BJ (cell line): ENCODE measurements at regions not wholly inside any gene's neighbourhood (a gene's known extent, or its start where the extent isn't known, plus 50 kb on each side); places are given as distances from the start of the nearest gene placed in this dataset.

Experiments used
- CTCF ChIA-PET: fragments of 350-600 bp; formaldehyde crosslinking; extraction: SDS; loops from one replicate; lab custom pipeline; 2021; ENCODE audit warnings: antibody characterized with exemption, inconsistent platforms; lab: Yijun Ruan, JAX
- POLR2A ChIA-PET: fragments of 300-600 bp; sonication (Branson Sonifier 250); formaldehyde crosslinking; extraction: SDS; loops from one replicate; lab custom pipeline; 2021; ENCODE audit warnings: antibody characterized with exemption; lab: Charles Lee
- DNase-seq: peaks from one replicate; pipeline ENCODE4 v3.0.0-alpha.2; 2011; ENCODE audit warnings: low read depth
- H3K27me3 ChIP-seq: 2 replicates; pipeline ENCODE4 v1.6.0; 2011; ENCODE audit warnings: low read length; ENCODE audit not compliant: control insufficient read depth, insufficient read depth
- H3K36me3 ChIP-seq: 2 replicates; pipeline ENCODE4 v1.5.1; 2011; ENCODE audit warnings: low read length; ENCODE audit not compliant: control insufficient read depth, insufficient read depth
- H3K4me3 ChIP-seq: 2 replicates; pipeline ENCODE4 v1.5.1; 2011; ENCODE audit warnings: low read depth, mild to moderate bottlenecking, control low read depth, low read length
- CTCF ChIP-seq: IDR thresholded peaks from 2 replicates; pipeline ENCODE4 v1.5.1; 2011; ENCODE audit warnings: low read depth, mild to moderate bottlenecking, control low read depth, inconsistent platforms, low read length, moderate library complexity; ENCODE audit not compliant: insufficient read depth

GRCh38 chr14:44576356-44576755 is 69.3 kb upstream of the FSCB start:
- ChIA-PET POLR2A (no interaction called here), CTCF (no interaction called here)
- no peak for TF ChIP-seq CTCF
- Histone ChIP-seq H3K27me3 (no peaks in the 10 kb centered on the region), H3K4me3 (no peak overlapping the region), H3K36me3 (no peaks in the 10 kb centered on the region)
- DNase-seq, result no peak

- no peak overlapping the region for H3K4me3 ChIP-seq
- no peak for DNase-seq
- no peak for TF ChIP-seq CTCF
- no peaks in the 10 kb centered on the region for H3K27me3 ChIP-seq
- ChIA-PET CTCF (no interaction called here), POLR2A (no interaction called here)
- no peaks in the 10 kb centered on the region for H3K36me3 ChIP-seq
These were observed 60.9 kb upstream of the FSCB start for GRCh38 chr14:44567997-44568396.

- H3K36me3 ChIP-seq, result no peaks in the 10 kb centered on the region
- POLR2A ChIA-PET, result no interaction called here
- H3K4me3 ChIP-seq, result no peak overlapping the region
These were observed 58.9 kb upstream of the FSCB start for GRCh38 chr14:44565968-44566367.

GRCh38 chr14:44564908-44565307 is 57.8 kb upstream of the FSCB start:
- no peak for TF ChIP-seq CTCF
- Histone ChIP-seq H3K36me3 (no peaks in the 10 kb centered on the region), H3K4me3 (no peak overlapping the region), H3K27me3 (no peaks in the 10 kb centered on the region)
- ChIA-PET CTCF (no interaction called here), POLR2A (no interaction called here)
- DNase-seq, result no peak

More at GRCh38 chr14:44565968-44566367, 58.9 kb upstream of the FSCB start:
- TF ChIP-seq CTCF, result no peak
- no peak for DNase-seq
- H3K27me3 ChIP-seq, result no peaks in the 10 kb centered on the region
- CTCF ChIA-PET, result no interaction called here
